GM12878 (cell line): ENCODE measurements at regions not wholly inside any gene's neighbourhood (a gene's known extent, or its start where the extent isn't known, plus 50 kb on each side); places are given as distances from the start of the nearest gene placed in this dataset.

Experiments
- HDAC6 ChIP-seq: fragments of 200-600 bp; sonication (generic); IDR thresholded peaks from one replicate; pipeline ENCODE4 v1.8.0; 2017; ENCODE audit warnings: antibody characterized with exemption; ENCODE audit not compliant: unreplicated experiment
- MLLT1 ChIP-seq: fragments of 450-650 bp; IDR thresholded peaks from 2 replicates; pipeline ENCODE4 v1.6.1; 2016; ENCODE audit warnings: mild to moderate bottlenecking
- MTA3 ChIP-seq: IDR thresholded peaks from 2 replicates; pipeline ENCODE4 v1.6.1; 2012; ENCODE audit warnings: low read length, inconsistent platforms, borderline replicate concordance
- PKNOX1 ChIP-seq: fragments of 450-650 bp; IDR thresholded peaks from 2 replicates; pipeline ENCODE4 v1.6.1; 2016; ENCODE audit warnings: mild to moderate bottlenecking
- RAD51 ChIP-seq: fragments of 450-650 bp; IDR thresholded peaks from 2 replicates; pipeline ENCODE4 v1.6.1; 2016; ENCODE audit warnings: moderate library complexity, mild to moderate bottlenecking, inconsistent platforms
- SMAD5 ChIP-seq: IDR thresholded peaks from 2 replicates; pipeline ENCODE4 v1.6.1; 2016; ENCODE audit warnings: antibody characterized with exemption, low read depth
- SRF ChIP-seq, 2 experiments: IDR thresholded peaks; 2 replicates each; pipeline ENCODE4 v1.6.1; 2011; ENCODE audit warnings: low read depth in 2 of 2, low read length in 2 of 2, mild to moderate bottlenecking in 1 of 2, moderate library complexity in 1 of 2
- TCF3 ChIP-seq: IDR thresholded peaks from 2 replicates; pipeline ENCODE4 v1.6.1; 2012; ENCODE audit warnings: low read depth, mild to moderate bottlenecking, low read length, borderline replicate concordance; ENCODE audit not compliant: insufficient read depth
- USF2 ChIP-seq: IDR thresholded peaks from 2 replicates; pipeline ENCODE4 v1.6.1; 2011; ENCODE audit warnings: low read depth, low read length, improper control_type of control experiment, borderline replicate concordance
- ZBED1 ChIP-seq: IDR thresholded peaks from 2 replicates; pipeline ENCODE4 v1.6.1; 2016; ENCODE audit warnings: borderline replicate concordance
- TF ChIP-seq, protein P1 (sequence below): IDR thresholded peaks from 2 replicates; pipeline ENCODE4 v1.6.1; 2011; ENCODE audit warnings: borderline replicate concordance, low read depth, mild to moderate bottlenecking, moderate library complexity, low read length; ENCODE audit not compliant: insufficient read depth, poor library complexity, severe bottlenecking
- TF ChIP-seq, protein P2 (sequence below): fragments of 450-650 bp; IDR thresholded peaks from 2 replicates; pipeline ENCODE4 v1.6.1; 2014; ENCODE audit warnings: mild to moderate bottlenecking
- TF ChIP-seq, protein P3 (sequence below): fragments of 450-650 bp; formaldehyde crosslinking; IDR thresholded peaks from 2 replicates; pipeline ENCODE4 v1.4.0; 2020; ENCODE audit warnings: mild to moderate bottlenecking, moderate library complexity

- TF ChIP-seq, protein P1, sequence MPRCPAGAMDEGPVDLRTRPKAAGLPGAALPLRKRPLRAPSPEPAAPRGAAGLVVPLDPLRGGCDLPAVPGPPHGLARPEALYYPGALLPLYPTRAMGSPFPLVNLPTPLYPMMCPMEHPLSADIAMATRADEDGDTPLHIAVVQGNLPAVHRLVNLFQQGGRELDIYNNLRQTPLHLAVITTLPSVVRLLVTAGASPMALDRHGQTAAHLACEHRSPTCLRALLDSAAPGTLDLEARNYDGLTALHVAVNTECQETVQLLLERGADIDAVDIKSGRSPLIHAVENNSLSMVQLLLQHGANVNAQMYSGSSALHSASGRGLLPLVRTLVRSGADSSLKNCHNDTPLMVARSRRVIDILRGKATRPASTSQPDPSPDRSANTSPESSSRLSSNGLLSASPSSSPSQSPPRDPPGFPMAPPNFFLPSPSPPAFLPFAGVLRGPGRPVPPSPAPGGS = no peak
- TF ChIP-seq RAD51 (no peak), SRF (IDR thresholded peaks at IDR 0.05; ENCODE audit: low read depth in 2 of 2, low read length in 2 of 2) (no peak), MLLT1 (no peak), SMAD5 (no peak), ZBED1 (no peak), USF2 (no peak), MTA3 (no peak), HDAC6 (no peak), TCF3 (no peak), PKNOX1 (no peak)
- TF ChIP-seq, protein P2, sequence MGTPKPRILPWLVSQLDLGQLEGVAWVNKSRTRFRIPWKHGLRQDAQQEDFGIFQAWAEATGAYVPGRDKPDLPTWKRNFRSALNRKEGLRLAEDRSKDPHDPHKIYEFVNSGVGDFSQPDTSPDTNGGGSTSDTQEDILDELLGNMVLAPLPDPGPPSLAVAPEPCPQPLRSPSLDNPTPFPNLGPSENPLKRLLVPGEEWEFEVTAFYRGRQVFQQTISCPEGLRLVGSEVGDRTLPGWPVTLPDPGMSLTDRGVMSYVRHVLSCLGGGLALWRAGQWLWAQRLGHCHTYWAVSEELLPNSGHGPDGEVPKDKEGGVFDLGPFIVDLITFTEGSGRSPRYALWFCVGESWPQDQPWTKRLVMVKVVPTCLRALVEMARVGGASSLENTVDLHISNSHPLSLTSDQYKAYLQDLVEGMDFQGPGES = no peak
- TF ChIP-seq, protein P3, sequence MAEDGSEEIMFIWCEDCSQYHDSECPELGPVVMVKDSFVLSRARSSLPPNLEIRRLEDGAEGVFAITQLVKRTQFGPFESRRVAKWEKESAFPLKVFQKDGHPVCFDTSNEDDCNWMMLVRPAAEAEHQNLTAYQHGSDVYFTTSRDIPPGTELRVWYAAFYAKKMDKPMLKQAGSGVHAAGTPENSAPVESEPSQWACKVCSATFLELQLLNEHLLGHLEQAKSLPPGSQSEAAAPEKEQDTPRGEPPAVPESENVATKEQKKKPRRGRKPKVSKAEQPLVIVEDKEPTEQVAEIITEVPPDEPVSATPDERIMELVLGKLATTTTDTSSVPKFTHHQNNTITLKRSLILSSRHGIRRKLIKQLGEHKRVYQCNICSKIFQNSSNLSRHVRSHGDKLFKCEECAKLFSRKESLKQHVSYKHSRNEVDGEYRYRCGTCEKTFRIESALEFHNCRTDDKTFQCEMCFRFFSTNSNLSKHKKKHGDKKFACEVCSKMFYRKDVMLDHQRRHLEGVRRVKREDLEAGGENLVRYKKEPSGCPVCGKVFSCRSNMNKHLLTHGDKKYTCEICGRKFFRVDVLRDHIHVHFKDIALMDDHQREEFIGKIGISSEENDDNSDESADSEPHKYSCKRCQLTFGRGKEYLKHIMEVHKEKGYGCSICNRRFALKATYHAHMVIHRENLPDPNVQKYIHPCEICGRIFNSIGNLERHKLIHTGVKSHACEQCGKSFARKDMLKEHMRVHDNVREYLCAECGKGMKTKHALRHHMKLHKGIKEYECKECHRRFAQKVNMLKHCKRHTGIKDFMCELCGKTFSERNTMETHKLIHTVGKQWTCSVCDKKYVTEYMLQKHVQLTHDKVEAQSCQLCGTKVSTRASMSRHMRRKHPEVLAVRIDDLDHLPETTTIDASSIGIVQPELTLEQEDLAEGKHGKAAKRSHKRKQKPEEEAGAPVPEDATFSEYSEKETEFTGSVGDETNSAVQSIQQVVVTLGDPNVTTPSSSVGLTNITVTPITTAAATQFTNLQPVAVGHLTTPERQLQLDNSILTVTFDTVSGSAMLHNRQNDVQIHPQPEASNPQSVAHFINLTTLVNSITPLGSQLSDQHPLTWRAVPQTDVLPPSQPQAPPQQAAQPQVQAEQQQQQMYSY = no peak
These were observed 141.6 kb downstream of the CRYBB2 start (continued) for GRCh38 chr22:25360891-25361645.
